Duodenal mucosa (tissue), 2 donors: ENCODE measurements at regions not wholly inside any gene's neighbourhood (a gene's known extent, or its start where the extent isn't known, plus 50 kb on each side); places are given as distances from the start of the nearest gene placed in this dataset.

ENCODE experiments used
- H3K27ac ChIP-seq: one replicate; pipeline ENCODE4 v1.7.0; 2013; ENCODE audit warnings: low read depth, low read length
- H3K27me3 ChIP-seq, 2 donors: one replicate each; pipeline ENCODE4 v1.7.0; 2013; ENCODE audit warnings: low read length in 2 of 2, control low read depth in 1 of 2; ENCODE audit not compliant: insufficient read depth in 2 of 2, control insufficient read depth in 1 of 2
- H3K36me3 ChIP-seq, 2 donors: one replicate each; pipeline ENCODE4 v1.7.0; 2013; ENCODE audit warnings: low read length in 2 of 2, control low read depth in 1 of 2; ENCODE audit not compliant: insufficient read depth in 2 of 2, control insufficient read depth in 1 of 2
- H3K4me1 ChIP-seq, 2 donors: one replicate each; pipeline ENCODE4 v1.7.0; 2013; ENCODE audit warnings: low read length in 2 of 2, control low read depth in 1 of 2; ENCODE audit not compliant: insufficient read depth in 2 of 2, control insufficient read depth in 1 of 2
- H3K4me3 ChIP-seq, 2 donors: one replicate each; pipeline ENCODE4 v1.7.0; 2013; ENCODE audit warnings: low read length in 2 of 2, low read depth in 1 of 2
- H3K9ac ChIP-seq, 2 donors: one replicate each; pipeline ENCODE4 v1.7.0; 2013; ENCODE audit warnings: low read length in 2 of 2, low read depth in 1 of 2
- H3K9me3 ChIP-seq, 2 donors: one replicate each; pipeline ENCODE4 v1.7.0; 2013; ENCODE audit warnings: low read length in 2 of 2, control low read depth in 1 of 2; ENCODE audit not compliant: control insufficient read depth in 1 of 2

DNA sequence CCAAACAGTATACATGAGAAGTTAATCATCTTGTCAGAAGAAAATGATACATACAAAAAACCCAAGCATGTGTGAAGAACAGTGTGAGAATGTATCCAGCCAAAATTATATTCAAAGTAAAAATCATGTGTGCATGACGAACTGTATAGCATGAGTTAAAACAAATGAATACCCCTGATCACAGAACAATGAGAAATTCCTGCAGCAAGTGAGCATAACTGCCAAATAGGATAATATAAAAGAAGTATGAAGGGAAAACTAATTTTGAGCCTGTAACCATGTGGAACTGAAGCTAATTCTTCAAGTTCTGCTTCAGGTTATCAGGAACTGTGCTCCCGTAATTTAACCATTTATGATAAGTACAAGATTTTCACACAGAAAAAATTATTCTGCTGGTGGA lies 56.5 kb upstream of the AMN1 start:
- no peaks in the 10 kb centered on the region for H3K36me3 ChIP-seq
- H3K4me1 ChIP-seq, result no peaks in the 10 kb centered on the region
- H3K27ac ChIP-seq, result no peak overlapping the region
- H3K9me3 ChIP-seq, result peaks cover 0 to 6% of the 10 kb centered on the region in 2 donors
- H3K27me3 ChIP-seq, result no peaks in the 10 kb centered on the region
- no peak overlapping the region for H3K9ac ChIP-seq
- H3K4me3 ChIP-seq, result no peak overlapping the region

DNA sequence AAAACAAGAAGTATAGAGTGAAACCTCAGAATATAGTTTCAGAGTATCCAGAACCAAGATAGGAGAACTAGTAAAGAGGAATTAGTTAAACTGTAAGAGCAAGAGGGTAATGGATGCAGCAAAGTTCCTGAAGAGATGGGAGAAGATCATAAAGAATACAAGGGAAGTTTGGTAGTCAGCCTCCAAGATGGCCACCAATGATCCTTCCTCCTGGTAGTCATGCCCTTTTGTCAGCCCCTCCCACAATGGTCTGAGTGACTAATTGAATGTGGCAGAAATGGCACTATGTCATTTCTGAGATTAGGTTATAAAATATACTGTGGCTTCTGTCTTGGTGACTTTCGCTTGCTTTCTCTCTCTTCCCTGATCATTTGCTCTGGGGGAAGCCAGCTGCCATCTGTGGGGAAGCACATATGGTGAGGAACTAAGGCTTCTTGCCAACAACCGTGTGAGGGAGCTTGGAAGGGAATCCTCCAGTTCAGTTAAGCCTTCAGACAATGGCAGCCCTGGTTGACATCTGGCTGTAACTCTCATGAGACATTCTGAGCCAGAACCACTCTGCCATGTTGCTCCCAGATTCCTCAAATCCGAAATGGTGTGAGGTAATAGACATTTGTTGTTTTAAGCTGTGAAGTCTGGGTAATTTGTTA lies 55.3 kb upstream of the AMN1 start:
- no peak overlapping the region for H3K9ac ChIP-seq
- H3K27me3 ChIP-seq, result no peaks in the 10 kb centered on the region
- no peak overlapping the region for H3K27ac ChIP-seq
- peaks cover 0 to 6% of the 10 kb centered on the region in 2 donors for H3K9me3 ChIP-seq
- H3K4me3 ChIP-seq, result no peak overlapping the region
- H3K36me3 ChIP-seq, result no peaks in the 10 kb centered on the region
- no peaks in the 10 kb centered on the region for H3K4me1 ChIP-seq

DNA sequence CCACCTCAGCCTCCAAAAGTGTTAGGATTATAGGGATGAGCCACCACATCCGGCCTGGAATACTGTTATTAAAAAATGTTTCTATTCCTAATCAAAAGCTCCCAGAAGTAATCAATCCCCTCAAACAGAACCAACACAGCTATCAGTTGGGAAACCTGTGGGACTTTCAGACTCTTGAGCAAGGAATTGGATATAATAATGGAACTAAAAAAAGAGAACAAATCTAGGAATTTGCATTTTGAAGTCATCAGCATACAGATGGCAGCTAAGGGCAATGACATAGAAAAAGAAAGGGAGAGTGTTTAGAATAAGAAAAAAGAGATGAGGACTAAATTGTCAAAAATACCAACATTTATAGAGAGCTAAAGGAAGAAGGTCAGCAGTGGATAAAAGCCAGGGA lies 54.7 kb upstream of the AMN1 start:
- Histone ChIP-seq H3K9ac (no peak overlapping the region), H3K27ac (no peak overlapping the region), H3K36me3 (no peaks in the 10 kb centered on the region), H3K27me3 (no peaks in the 10 kb centered on the region), H3K4me3 (no peak overlapping the region), H3K9me3 (peaks cover 0 to 6% of the 10 kb centered on the region in 2 donors), H3K4me1 (no peaks in the 10 kb centered on the region)

DNA sequence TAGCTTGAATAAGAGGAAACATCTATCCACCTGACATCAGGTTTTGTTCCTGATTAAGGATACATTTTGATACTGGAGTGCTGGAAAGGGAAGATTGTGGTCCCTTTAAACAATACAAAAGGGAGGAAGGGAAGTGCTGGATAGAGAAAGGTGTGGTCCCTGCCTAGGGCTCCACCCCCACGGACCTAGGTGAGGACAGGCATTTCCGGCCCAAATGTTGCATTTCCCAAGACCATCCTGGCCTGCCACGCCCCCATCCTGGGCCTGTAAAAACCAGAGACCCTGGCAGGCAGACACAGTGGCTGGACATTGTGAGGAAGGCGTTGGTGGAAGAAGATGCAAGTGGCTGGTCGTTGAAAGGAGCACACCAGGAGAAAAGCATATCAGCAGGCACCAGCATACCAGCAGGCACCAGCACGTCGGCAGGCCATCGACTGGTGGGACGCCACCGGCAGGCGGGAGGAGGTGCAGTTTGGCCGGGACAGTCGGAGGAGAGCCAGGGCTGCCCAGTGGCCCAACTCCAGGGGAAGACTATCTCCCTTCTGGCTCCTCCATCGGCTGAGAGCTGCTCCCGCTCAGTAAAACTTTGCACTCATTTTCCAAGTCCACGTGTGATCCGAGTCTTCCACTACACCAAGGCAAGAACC lies 53.2 kb upstream of the AMN1 start:
- Histone ChIP-seq H3K9ac (no peak overlapping the region), H3K4me1 (no peaks in the 10 kb centered on the region), H3K4me3 (no peak overlapping the region), H3K9me3 (peaks cover 0 to 6% of the 10 kb centered on the region in 2 donors), H3K36me3 (no peaks in the 10 kb centered on the region), H3K27me3 (no peaks in the 10 kb centered on the region), H3K27ac (no peak overlapping the region)

DNA sequence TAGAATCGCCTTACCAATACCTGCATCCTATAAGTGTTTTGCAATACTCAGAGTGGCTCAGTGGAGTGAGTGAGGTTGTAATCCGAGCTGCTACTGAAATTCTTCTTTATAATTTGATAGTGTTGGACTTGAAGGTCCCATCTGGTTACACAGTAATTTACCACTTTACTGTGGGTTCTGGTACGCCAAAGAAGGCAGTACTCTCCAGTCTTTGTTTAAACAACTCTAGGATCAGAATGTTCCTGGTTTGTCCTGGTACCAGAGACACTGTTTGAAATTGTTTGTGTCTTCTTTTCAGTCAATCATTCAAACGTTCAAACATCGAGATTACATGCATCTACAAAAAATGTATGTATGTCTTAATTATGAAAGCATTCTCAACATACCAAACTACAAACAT lies 51.3 kb upstream of the AMN1 start:
- Histone ChIP-seq H3K27ac (no peak overlapping the region), H3K9ac (no peak overlapping the region), H3K27me3 (no peaks in the 10 kb centered on the region), H3K9me3 (peaks cover 0 to 6% of the 10 kb centered on the region in 2 donors), H3K4me1 (no peaks in the 10 kb centered on the region), H3K4me3 (no peak overlapping the region), H3K36me3 (no peaks in the 10 kb centered on the region)

DNA sequence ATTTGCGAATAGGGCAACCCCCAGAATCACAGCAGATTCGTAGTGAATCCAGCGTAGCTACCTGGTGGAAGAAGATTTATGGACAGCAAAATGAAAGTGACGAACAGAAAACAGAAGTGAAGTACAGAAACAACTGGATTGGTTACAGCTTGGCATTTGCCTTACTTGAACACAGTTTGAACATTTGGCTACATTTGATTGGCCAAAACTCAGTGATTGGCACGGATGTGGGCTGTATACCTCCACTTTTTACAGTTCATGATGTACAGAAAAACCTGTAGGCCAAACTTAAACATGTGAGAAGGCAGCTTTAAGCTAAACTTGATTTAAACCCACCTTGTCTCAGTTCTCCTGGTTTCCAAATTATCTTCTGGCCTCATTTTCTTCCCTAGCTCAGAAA lies 49.9 kb upstream of the AMN1 start:
- no peaks in the 10 kb centered on the region for H3K27me3 ChIP-seq
- H3K9ac ChIP-seq, result no peak overlapping the region
- H3K27ac ChIP-seq, result no peak overlapping the region
- H3K36me3 ChIP-seq, result no peaks in the 10 kb centered on the region
- H3K4me1 ChIP-seq, result peaks cover 0 to 2% of the 10 kb centered on the region in 2 donors
- no peaks in the 10 kb centered on the region for H3K9me3 ChIP-seq
- H3K4me3 ChIP-seq, result no peak overlapping the region
